B cell (primary cell): ENCODE measurements at regions not wholly inside any gene's neighbourhood (a gene's known extent, or its start where the extent isn't known, plus 50 kb on each side); places are given as distances from the start of the nearest gene placed in this dataset.

Source experiments
- CTCF ChIP-seq: fragments of 200-600 bp; IDR thresholded peaks from one replicate; pipeline ENCODE4 v1.8.0; 2022; ENCODE audit warnings: antibody characterized with exemption, mild to moderate bottlenecking
- EZH2 ChIP-seq: IDR thresholded peaks from 2 replicates; pipeline ENCODE4 v1.6.1; 2012; ENCODE audit warnings: borderline replicate concordance, low read depth, mild to moderate bottlenecking, moderate library complexity, low read length; ENCODE audit not compliant: insufficient read depth, poor library complexity, severe bottlenecking

GRCh38 chr10:131833446-131834080 is 67.2 kb upstream of the PPP2R2D start:
- no peak for TF ChIP-seq CTCF
- TF ChIP-seq EZH2, result no peak
